Medulla oblongata (tissue), 1 donor: ENCODE measurements at regions not wholly inside any gene's neighbourhood (a gene's known extent, or its start where the extent isn't known, plus 50 kb on each side); places are given as distances from the start of the nearest gene placed in this dataset.

ENCODE experiments used
- DNase-seq: peaks from one replicate; pipeline ENCODE4 v3.0.0-alpha.2; 2015; ENCODE audit errors: extremely low spot score

DNA sequence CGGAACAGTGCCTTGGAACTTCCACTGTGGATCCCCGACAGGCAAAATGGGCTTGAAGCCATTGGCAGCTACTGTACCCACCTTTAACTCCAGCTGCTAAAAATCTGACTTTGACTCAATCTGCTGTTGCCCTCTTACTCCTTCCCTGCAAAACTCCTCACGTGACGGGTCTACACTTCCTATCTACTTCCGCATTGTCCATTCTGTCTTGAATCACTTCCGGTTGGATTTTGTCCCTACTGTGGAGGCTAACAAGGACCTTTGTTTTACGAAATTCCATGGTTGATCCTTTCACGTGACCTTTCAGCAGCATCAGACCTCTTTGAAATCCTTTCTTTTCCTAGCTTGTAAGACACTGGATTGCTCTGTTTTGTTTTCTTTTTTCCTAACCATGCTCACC is 268.4 kb downstream of the PRDM2 start:
- DNase-seq = no peak

DNA sequence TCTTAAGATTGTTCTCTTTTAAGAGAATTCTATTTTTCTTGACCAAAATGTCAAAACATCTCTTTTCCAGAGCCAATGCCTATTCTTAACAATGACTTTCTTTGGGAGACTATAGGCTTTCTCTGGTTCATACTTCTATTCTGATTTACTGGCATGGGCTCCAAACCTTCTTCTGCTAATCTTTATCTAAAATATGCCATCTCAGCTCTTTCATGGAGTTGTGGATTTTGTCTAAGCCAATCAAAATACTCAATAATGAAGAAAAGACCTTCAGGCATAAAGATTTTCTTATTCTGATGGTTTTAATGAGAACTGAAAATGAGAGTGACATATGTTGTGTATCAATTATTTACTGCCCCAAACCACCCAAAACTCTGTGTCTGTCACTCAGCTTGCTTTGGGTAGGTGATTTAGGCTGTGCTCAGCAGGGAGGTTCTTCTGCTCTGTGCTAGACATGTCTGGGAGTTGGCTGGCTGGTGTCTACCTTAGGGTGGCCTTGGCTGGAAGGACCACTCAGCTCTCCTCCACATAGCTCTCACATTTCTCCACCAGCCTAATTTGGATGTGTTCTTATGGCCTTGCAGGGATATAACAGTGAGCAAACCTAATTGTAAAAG is 270.8 kb downstream of the PRDM2 start:
- DNase-seq = no peak

DNA sequence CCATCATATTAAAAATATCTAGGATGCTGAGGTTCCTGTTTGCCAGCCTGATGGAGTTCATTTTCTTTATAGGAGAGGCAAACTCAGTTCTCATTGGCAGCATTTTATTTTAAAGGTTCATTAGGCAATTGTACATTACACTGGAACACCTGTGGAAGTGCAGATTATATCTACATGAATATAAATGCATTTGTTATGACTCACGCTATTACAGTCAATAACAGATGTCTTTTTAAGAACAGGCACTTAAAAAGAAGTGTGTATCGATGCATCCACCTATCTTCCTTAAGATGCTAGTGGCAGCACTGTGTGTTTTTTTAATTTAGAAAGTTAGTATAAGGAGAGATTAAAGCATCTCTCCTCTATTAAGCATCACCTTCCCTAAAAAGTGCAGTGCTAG is 276.5 kb downstream of the PRDM2 start:
- DNase-seq = no peak

DNA sequence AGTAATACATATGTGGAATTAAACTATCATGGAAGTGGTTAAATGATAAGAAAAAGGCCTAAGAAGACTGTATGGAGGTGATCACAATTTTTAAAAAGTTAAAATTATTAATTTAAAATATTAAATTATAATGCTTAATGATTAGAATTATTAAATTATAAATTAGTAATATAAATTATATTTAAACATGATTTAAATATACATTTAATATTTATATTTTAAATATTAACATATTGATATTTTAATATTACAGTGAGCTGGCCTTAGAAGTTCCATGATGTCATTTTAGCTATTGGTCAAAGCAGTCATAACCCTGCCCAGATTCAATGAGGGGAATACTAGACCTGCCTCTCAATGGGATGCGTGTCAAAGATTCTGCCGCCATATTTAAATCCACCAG is 281.2 kb downstream of the PRDM2 start:
- DNase-seq = no peak

DNA sequence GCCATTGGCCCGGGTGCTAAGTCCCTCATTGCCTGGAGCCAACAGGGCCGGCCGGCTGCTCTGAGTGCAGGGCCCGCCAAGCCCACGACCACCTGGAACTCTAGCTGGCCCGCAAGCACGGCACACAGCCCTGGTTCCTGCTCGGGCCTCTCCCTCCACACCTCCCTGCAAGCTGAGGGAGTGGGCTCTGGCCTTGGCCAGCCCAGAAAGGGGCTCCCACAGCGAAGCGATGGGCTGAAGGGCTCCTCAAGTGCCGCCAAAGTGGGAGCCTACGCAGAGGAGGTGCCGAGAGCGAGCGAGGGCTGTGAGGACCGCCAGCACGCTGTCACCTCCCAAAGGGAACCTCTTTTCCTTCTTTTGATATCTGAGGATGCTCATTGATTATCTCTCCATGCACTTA is 283.4 kb downstream of the PRDM2 start:
- no peak for DNase-seq

DNA sequence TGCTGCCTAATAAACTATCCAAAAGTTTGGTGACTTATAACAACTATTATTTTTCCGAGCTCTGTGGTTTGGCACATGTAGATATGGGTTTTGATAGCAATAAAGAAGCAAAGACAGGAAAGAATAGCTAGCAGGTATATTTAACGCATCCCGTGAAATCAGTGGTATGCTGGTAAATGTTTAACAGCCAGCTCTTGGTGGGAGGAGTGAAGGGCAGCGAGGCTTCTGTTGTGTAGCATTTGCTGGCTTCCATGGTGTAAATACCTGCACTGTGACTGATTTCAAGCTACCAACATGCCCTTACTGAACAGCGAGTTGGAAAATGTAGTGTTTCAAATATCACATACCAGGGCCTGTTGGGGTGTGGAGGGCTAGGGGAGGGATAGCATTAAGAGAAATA is 291.0 kb downstream of the PRDM2 start:
- no peak for DNase-seq

DNA sequence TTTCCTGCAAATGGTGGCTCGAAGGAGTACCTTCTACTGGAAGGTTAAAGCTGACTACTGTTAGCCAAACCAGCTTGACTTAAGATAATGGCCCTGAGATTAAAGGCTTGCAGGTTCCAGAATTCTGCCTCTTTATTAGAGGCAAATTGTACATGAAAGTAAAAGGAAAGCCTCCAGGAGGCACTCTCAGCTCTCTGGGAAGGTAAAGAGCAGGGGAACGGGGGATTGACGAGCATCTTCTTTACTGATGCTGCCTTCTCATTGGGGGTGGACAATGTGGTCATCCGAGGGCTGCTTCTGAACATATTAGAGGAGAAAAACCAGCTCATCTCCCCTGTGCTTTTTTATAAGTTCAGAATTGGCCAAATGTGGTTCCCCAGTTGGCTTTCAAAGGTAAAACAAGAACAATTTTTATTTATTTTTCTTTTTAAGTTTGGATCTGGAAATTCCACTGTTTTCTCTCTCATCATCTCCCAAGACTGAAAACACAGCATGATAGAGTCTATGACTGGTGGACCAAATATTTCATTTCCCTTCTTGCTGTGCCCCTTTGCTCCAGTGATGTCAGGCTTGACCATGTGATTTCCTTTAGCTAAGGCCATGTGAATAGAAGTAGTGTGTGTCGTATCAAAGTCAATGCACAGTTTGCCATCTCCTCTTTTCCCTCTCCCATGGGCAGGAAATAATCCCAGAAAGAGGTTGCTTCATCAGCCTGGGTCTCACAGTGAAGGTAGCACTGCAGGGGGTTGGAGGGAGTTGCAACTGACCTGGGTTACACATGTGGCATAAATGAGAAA is 292.7 kb downstream of the PRDM2 start:
- no peak for DNase-seq

DNA sequence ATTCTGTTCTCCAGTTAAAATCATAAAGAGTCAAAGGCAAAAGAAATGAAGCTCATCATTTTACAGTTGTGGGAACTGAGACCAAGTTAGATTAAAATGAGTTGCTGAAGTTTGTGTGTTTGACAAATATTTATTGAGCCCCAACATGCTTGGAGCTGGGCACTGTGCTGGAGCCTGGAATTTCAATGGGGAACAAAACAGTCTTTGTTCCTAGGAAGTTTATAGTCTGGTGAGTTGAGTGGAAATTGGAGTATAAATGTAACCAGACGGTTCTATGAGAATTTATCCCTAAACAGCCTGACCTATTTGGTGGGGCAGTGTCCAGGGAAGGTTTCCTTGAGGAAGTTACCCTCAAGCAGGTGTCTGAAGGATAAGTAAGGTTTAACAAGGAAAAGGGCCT is 294.4 kb downstream of the PRDM2 start:
- DNase-seq = no peak

DNA sequence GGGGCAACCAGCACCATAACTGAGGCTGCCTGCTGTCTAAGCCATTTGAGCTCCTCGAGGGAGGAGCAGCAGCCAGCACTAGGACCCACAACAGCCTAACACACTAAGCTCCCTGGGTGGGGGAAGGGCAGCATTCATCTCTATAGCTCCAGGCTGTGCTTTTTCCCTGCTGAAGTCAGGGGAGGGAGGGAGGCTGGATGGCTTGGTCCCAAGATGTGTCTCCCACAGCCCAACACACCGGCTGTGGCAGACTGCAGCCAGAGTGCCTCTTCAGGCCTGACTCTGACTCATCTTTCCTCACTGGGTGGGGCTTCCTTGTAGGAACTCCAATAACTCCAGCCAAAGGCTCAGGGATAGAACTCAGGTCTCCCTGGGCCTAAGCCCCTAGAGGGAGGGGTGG is 296.3 kb downstream of the PRDM2 start:
- DNase-seq = no peak

DNA sequence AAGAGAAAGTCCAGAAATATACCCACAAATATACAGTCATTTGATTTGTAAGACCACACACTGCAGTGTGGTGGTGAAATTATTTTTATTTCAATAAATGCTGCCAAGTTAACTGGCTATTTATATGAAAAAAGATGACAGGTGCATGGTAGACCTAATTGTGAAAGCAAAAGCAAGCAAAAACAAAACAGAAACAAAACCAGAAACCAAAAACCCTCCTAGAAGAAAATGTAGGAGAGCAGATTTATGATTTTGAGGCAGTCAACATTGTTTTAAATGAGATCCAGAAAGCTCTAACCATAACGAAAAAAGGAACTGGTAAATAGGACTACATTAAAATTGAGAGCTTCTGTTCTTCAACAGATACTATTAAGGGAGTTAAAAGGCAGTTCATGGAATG is 303.6 kb downstream of the PRDM2 start:
- DNase-seq = no peak

DNA sequence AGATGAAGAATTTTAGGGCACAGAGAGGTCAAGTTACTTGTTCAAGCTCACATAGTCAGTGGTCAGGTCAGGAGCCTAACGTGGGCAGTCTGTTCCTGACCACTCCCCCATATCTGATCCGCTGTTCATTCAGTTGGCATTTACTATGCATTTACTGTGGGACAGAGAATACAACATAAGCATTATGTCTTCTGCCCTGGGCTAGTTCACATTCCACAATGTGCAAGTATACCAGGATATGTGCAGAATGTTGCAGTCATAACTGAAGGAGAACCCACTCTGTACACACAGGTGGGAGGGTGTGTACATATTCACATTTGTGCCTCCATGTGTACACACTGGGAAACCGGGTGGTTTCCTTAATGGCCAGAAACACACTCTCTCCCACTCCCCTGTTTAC is 309.6 kb downstream of the PRDM2 start:
- DNase-seq = no peak

DNA sequence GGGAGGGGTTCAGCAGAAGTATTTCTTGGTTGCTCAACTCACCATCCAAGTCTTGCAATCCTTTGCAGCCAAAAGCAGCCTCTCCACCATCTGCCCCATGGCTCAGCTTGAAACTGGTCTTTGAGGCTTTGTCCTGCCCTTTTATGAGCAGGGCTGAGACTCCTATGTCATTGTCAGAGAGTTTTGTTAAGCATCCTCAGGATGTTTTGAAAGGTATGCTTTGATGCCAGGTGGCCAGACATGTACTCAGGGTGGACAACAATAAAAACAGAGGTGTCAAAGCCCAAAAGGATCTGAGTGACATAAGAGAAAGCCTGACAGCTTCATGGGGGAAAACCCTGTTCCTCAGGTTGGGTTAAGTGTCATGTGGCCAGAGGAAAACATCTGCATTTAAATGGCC is 310.5 kb downstream of the PRDM2 start:
- no peak for DNase-seq

DNA sequence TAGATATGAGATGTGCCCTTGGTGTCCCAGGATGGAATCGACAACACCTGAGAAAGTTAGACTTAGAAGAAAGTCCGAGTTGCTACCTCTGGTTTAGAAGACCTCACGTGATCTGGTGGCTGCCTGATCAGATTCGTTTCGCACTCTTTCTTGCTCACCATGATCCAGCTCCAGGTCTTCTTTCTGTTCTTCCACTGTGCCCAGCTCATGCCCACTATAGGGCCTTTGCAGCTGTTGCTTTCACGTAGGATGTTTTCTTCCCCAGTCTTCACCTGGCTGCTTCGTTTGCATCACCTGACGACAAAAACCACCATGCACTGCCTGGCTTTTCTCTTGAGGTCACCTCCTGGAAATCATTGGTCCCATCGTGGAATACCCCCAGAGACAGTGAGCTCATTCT is 311.1 kb downstream of the PRDM2 start:
- no peak for DNase-seq

DNA sequence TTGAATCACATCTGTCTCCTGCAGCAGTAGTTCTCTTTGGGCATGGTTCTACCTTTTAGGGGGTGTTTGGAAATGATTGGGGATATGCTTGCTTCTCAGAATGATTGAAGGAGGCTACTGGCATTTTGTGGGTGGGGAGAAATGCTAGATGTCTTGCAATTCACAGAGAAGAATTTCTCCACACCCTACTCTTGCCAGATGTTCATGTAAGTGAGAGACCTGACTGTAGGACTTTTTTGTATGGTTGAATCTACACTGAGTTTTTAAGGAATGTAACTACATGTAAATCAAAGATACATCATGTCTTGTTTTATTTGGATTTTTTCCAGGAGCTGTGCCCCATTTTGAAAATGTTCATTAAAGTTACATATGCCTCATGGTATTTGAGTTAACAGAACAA is 311.9 kb downstream of the PRDM2 start:
- DNase-seq = no peak

DNA sequence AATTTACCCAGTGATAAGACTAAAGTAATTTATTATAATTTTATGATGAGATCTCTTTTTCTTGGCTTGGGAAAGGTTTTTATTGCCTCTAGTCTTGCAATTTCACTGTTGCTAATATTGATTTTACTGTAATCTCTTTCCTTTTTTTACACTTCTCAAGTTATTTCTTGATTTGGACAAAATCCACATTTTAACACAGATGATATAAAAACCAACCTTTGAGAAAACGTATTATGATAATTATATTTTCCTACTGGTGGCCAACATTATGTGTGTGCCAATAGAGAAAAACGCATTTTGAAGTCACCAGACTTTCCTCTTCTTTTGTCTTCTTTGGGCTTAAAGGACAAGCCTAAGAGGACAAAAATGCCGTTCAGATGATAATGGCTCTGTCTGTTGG is 314.9 kb downstream of the PRDM2 start:
- DNase-seq = no peak

DNA sequence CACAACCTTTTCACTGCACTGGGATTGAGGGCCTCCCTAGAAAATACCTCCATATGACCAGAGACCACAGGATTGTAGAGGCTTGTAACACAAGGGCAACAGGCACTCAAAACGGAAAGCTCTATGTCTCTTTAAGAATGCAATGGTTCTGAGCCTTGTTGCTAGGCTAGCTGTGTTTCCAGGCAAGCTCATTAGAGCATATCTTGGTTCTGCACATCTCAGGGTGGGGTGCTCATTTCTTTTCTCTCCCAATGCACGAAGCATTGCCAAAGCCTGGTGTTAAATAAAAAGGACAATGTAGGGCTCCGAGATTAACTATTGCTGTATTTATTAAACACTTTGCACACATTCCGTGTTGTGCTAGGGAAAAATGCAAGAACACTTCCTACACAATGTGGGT is 315.9 kb downstream of the PRDM2 start:
- no peak for DNase-seq

DNA sequence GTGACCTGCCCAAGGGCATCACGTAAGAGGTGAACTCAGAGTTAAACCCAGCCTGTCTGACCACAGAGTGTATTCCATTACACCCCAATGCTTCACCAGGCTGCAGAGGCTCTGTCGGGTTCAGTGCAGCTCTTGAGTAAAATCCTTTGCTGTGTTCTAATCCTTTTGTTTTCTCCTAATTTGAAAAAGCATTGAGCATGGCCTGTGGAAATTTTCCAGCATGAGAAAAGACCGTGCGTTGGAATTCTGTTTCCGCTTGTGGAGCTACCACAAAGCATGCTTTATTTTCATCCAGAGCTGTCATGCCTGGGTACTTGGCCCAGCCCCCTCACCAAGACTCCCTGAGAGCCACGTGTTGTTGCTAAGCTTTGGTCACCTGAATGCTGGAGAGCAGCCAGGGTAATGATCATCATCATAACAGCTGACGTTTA is 317.6 kb downstream of the PRDM2 start:
- DNase-seq = peak; percentile 56

DNA sequence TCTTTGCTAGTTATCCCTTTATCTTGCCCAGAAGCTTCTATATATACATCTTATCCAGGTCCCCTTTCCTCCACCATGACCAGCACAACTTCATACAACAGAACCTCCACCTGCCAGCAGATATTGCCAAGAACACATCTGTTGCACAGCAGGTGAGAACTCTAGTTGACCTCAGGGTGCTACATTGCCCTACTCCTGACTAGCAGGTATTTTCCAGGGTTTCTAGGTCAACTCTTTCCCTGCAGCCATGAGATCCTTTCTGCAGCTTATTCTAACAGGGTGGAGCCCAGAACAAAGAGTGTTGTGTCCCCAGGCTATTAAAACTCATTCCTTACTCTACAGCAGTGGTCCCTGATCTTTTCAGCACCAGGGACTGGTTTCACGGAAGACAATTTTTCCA is 319.5 kb downstream of the PRDM2 start:
- DNase-seq = no peak

DNA sequence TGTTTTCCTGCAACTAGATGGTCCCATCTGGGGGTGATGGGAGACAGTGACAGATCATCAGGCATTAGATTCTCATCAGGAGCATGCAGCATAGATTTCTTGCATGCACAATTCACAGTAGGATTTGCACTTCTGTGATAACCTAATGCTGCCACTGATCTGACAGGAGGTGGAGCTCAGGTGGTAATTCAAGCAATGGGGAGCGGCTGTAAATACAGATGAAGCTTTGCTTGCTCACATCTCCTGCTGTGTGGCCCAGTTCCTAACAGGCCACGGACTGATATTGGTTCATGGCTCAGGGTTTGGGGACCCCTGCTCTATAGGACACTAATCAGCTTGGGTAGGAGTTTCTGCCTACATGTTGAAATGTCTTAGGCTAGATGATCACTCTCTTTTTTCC is 320.0 kb downstream of the PRDM2 start:
- DNase-seq = no peak

DNA sequence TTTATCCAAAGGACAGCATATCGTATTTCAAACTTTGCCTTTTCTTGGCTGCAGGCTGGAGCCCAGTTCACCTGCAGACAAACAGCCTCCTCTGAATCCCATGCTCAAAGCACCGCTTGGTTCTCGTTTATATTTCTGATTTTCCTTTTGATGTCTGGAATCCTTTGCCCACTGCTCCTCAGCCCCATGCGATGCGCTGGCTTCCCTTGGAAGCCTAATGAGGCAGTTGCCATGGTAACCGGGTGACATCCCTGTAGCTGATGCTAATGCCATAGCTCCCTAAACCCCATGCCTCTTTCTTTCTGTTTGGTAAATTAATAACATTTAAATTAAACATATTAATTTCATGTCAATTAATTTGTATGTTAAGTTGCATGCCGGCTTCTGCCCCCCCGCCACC is 327.1 kb downstream of the PRDM2 start:
- DNase-seq = no peak

DNA sequence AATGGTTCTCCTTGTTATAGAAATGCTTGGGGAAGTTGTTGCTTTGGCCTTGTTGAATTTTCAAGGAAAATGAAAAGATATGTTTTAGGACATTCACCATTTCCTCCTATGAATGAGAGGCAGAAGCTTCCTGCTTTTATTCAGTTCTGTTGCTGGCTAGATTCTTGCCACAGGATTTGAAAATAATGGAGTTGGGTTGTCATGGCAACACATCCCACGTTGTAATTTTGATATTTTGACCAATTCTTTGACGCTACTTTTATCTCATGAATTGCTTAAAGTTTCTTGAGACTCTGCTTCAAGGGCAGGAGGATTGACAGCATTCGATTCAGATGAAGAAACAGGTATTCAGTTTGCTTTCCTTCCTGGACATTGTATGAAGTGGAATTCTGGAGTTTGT is 331.5 kb downstream of the PRDM2 start:
- DNase-seq = no peak

DNA sequence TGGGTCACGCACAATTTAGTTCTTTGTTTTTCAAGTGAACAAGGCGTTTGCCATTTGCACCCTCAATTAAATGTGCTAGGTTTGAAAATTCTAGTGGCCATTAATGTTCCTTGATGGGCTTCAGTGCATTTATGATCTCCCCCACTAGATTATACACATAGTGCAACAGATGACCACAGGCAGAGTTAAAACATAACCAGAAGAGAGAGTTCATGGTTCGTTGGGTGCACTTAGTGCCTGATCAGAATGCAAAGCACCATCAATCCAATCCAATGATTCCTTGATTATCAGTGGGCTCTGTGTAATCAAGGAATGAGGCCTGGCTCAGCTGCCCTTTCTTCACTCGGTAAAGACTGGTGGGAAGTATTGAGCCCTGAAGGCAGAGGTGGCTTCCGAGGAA is 334.5 kb downstream of the PRDM2 start:
- DNase-seq = no peak

DNA sequence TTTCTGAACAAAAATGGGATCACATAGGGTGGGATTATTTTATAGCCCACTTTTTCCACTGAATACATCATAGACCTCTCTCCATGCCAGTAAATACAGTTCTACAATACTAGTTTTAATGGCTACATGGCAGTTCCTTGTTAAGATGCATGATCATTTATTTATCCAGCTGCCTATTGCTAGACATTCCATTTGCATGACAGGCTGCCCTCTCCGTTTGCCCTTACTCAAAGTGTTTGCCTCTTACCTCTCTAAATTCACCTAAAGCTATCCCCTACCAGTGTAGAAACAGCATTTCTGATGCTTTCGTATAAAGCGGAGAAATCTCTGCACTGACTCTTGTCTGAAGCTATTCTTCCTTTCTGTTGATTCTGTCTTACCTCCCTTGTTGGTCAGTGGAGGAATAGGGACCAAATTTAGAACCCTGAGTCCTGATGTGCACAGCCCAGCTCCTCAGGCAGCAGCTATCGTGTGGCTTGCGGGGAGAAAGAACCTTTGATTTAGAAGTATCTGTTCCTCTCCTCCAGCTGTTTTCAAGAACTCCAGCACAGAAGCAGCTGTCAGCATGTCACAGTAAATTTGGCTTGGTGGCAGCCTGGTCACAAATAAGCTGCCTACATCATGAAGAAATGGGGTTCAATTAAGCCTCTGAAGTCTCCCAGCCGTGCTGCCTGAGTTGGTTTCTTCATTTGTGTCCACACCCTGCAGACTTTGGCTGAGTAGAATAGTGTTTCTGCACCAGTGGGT is 337.3 kb downstream of the PRDM2 start:
- DNase-seq = no peak
